ENCODE measurements at regions not wholly inside any gene's neighbourhood (a gene's known extent, or its start where the extent isn't known, plus 50 kb on each side); places are given as distances from the start of the nearest gene placed in this dataset.
"Not testable (repeated sequence)": the region's sequence is repeated elsewhere in the genome, so short reads cannot be mapped to it uniquely, and the experiment has no call there.

DNA sequence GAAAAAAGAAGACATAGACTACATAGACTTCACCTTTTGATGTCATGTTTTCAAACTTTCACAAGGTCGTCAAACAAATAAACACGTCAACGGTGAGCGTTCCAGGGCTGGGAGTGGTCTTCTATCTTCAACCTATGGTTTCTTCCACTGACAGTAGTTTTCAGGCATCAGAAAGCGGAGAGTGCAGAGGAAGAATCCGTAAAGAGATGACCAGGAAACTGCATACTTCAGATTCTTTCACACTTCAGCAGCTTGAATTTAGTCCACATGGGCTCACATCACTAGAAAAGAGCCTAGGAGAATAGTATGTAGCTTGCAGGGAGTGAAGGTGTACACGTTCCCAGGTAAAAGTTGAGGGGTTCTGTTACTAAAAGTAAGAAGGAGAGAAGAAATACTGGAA, 58.5 kb downstream of the NPY1R start:
- no peak for DNase-seq (ENCODE audit: low read depth, low spot score)

DNA sequence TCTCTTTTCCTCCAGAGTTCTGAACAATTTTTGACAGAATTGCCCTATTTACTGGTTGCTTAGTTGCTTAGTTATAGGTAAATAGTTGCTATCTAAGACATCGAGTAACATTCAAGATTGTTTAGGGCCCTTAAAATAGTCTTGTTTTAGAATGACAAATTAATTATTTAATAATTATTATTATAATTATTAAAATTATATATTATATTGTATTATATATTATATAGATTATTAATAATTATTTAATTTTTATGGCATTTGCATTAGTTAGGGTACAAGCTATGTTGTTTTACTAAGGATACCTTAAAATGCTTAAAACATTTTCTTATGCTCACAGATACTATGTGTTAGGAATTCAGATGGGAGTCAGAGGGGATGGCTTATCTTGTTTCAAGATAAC, 59.2 kb downstream of the NPY1R start:
- DNase-seq (ENCODE audit: low read depth, low spot score) = no peak

- no peak for DNase-seq (ENCODE audit: low read depth, low spot score)
These were observed 60.8 kb downstream of the NPY1R start for GRCh38 chr4:163271555-163272127.

- DNase-seq (ENCODE audit: low read depth, low spot score) = no peak
These were observed 62.5 kb downstream of the NPY1R start for GRCh38 chr4:163269869-163270268.

GRCh38 chr4:163269166-163269565, 63.2 kb downstream of the NPY1R start:
- DNase-seq (ENCODE audit: low read depth, low spot score) = no peak

DNA sequence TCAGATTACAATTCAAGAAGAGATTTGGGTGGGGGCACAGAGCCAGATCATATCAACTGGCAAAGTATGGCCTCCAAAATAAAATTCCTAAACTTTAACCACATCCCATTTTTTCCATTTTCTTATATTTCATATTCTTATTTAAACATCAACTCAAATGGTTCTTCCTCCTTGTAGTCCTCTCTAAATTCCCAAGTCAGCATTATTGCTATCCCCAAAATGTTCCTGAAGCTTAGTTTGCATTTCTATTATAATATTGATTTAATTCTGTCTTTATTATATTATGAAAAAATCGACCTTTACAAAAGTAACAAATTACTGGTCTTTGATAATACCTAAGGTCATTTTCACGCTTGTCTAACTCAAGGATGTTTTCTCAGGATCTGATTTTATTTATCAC, 67.5 kb downstream of the NPY1R start:
- DNase-seq (ENCODE audit: low read depth, low spot score) = no peak

- DNase-seq (ENCODE audit: low read depth, low spot score) = peak; percentile 4
These were observed 68.8 kb downstream of the NPY1R start for GRCh38 chr4:163263606-163264005.

DNA sequence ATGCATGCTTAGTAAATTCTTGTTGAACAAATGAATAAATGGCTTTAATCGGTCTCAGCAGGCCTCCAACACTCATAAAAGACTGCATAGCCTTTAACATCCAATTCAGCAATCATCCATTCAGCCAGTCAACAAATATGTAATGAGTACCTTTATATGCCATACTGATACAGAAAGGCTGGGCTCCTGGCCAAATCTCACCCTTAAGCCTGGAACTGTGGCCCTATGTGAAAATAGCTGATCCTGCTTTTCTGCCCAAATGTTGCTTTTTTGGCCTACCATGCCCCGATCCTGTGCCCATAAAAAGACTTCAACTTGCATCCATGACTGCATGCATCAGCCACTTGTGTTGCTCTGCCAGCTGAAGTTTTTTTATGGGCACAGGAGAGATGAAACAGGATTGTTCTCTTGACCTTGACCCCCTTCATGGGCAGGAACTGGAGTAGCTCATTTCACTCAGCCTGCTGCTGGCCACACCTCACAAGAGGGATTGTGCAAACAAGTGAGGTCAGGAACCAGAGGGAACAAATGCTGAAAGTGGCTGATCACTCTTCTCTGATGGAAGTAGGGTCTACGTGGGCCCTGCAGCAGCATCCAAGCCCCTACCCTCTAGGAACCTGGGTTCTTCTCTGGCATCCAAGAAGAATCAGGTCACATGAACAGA, 75.6 kb downstream of the NPY1R start:
- no peak for DNase-seq (ENCODE audit: low read depth, low spot score)

DNA sequence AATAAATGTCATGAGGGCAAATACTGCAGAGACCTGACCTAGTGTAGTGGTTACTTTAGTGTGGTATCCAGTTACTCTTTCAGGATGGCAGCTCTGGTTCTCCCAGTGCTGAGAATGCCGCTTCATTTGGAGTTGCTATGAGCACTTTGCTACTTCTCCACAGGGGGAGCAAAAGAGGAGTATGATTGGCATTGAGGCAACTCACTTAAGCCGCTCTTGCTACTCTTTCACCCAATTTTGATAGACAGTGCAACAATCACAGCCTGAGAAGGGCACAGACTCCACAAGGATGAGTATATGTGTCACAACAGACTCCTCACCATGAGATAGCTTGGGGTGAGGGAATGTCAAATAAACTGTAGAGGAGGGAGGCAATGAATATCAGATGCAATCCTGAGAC, 81.2 kb downstream of the NPY1R start:
- DNase-seq (ENCODE audit: low read depth, low spot score) = peak; percentile 10

DNA sequence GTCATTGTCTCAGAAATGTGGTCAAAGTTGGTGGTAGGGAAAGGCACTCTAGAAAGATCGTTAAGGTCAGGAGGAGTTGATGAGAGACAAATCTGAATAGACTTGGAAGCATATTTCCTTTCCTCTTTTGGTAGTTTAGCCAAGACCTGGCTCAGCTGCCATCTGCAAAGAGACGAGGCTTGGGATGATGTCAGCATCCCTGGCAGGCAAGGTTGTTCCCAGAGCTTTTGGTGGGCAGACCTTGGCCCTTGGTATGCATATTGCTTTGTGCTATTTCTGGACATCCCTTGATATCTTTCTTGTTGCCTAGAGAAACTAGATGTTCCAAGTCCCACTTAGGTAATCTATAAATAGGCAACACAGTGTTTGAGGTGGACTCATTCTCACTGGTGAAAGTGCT, 82.4 kb upstream of the NAF1 start:
- no peak for DNase-seq (ENCODE audit: low read depth, low spot score)

DNA sequence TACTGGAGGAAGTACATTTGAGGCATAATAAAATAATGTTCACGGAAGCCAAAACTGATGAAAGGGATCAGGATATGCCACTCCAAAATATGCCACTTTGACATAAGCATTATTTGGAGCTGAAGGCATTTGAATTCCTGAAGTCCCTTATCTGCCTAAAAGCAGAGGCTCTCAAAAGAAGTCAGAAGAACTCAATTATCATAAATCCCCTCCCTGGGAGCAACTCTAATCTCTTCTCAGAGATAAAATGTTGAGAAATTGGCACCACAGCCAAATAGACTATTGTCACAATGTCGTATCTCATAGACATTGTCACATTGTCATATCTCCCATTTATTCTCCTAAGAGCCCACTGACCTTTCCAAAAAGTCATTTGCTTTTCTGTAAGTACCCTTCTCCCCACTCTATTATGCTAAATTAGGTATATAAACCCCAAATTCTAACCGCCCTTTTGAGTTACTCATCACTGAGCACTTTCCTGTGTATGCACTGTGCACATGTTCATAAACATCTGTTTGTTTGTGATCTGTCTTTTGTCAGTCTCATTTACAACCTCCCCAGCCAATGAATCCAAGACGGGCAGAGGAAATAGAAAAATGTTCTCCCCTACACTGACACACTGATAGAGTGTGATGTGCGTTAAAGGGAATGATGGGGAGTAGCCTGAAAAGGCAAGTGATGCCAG, 78.5 kb upstream of the NAF1 start:
- no peak for DNase-seq (ENCODE audit: low read depth, low spot score)

GRCh38 chr4:163243297-163243981, 76.7 kb upstream of the NAF1 start:
- DNase-seq (ENCODE audit: low read depth, low spot score) = no peak

DNA sequence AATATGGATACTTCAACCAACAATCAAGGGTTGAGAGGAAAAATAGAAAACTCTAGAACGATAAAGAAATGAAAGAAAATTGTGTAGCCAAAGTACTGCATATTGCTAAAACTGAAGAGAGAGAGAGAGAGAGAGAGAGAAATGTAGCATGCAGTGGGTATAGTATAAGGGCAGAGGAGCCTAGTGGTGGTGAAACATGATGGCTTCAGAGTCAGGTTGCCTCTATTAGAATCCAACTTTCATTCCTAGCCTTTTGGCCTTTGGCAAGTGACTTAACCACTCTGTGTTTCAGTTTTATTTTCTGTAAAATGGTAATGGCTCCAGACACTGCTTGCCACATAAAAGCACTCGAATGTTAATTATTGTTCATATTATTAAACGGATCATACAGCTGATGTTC, 71.2 kb upstream of the NAF1 start:
- DNase-seq (ENCODE audit: low read depth, low spot score) = no peak

- DNase-seq (ENCODE audit: low read depth, low spot score) = not testable (repeated sequence)
These were observed 69.7 kb upstream of the NAF1 start for GRCh38 chr4:163236389-163236788.

- no peak for DNase-seq (ENCODE audit: low read depth, low spot score)
These were observed 66.6 kb upstream of the NAF1 start for GRCh38 chr4:163233321-163233720.

GRCh38 chr4:163228648-163229047, 62.0 kb upstream of the NAF1 start:
- no peak for DNase-seq (ENCODE audit: low read depth, low spot score)

DNA sequence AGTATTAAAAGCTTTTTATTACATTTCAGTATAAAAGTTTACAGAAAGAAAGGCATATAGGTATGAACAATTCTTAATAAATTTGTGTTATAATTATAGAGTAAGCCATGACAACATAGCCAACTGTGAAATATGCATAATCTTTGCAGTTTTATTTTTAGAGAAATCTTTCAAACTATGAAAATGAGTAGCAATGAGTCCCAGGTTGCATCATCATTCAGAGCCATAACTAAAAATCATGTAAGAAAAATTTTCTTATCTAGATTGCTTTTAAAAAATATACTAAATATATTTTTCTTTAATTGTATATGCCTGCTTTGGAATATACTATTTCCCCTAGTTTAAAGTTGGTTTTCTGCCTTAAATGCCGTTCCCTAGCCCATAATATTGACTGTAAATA, 54.8 kb upstream of the NAF1 start:
- no peak for DNase-seq (ENCODE audit: low read depth, low spot score)

DNA sequence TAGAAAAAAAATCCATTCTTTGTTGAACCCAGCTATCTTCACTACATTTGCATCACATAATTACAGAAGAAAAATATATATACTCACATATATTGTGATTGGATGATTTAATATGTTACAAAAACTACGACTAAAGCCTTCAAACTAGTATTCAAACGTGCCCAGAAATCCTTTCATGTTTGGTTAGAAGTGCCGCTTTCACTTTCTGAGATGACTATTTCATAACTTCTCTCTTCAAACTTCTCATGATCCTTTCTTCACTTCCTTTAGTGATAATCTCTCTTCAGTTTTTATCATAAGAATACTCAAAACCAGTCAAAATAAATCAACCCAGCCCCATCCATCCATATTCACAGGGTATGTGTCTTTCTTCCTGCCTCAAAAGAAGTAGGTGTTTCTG, 50.8 kb upstream of the NAF1 start:
- no peak for DNase-seq (ENCODE audit: low read depth, low spot score)

Measured in ELF-1 (cell line).